HL-60 (cell line): ENCODE measurements at regions not wholly inside any gene's neighbourhood (a gene's known extent, or its start where the extent isn't known, plus 50 kb on each side); places are given as distances from the start of the nearest gene placed in this dataset.

Experiments used
- GABPA ChIP-seq: IDR thresholded peaks from 2 replicates; pipeline ENCODE4 v1.6.1; 2012; ENCODE audit warnings: low read depth
- POLR2AphosphoS5 ChIP-seq: IDR thresholded peaks from 2 replicates; pipeline ENCODE4 v1.6.1; 2012; ENCODE audit warnings: low read depth
- SPI1 ChIP-seq: IDR thresholded peaks from 2 replicates; pipeline ENCODE4 v1.6.1; 2012; ENCODE audit warnings: low read depth, mild to moderate bottlenecking, borderline replicate concordance
- TF ChIP-seq, protein P1 (sequence below): IDR thresholded peaks from one replicate; pipeline ENCODE4 v1.5.1; 2011; ENCODE audit warnings: low read length, control low read depth, inconsistent platforms; ENCODE audit not compliant: insufficient read depth
- TF ChIP-seq, protein P2 (sequence below): IDR thresholded peaks from 2 replicates; pipeline ENCODE4 v1.6.1; 2012; ENCODE audit warnings: low read depth; ENCODE audit not compliant: insufficient replicate concordance

GRCh38 chr2:23256643-23257042 is 128.3 kb upstream of the KLHL29 start:
- TF ChIP-seq SPI1 (no peak), POLR2AphosphoS5 (no peak), GABPA (no peak)
- TF ChIP-seq, protein P1, sequence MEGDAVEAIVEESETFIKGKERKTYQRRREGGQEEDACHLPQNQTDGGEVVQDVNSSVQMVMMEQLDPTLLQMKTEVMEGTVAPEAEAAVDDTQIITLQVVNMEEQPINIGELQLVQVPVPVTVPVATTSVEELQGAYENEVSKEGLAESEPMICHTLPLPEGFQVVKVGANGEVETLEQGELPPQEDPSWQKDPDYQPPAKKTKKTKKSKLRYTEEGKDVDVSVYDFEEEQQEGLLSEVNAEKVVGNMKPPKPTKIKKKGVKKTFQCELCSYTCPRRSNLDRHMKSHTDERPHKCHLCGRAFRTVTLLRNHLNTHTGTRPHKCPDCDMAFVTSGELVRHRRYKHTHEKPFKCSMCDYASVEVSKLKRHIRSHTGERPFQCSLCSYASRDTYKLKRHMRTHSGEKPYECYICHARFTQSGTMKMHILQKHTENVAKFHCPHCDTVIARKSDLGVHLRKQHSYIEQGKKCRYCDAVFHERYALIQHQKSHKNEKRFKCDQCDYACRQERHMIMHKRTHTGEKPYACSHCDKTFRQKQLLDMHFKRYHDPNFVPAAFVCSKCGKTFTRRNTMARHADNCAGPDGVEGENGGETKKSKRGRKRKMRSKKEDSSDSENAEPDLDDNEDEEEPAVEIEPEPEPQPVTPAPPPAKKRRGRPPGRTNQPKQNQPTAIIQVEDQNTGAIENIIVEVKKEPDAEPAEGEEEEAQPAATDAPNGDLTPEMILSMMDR, result no peak
- TF ChIP-seq, protein P2, sequence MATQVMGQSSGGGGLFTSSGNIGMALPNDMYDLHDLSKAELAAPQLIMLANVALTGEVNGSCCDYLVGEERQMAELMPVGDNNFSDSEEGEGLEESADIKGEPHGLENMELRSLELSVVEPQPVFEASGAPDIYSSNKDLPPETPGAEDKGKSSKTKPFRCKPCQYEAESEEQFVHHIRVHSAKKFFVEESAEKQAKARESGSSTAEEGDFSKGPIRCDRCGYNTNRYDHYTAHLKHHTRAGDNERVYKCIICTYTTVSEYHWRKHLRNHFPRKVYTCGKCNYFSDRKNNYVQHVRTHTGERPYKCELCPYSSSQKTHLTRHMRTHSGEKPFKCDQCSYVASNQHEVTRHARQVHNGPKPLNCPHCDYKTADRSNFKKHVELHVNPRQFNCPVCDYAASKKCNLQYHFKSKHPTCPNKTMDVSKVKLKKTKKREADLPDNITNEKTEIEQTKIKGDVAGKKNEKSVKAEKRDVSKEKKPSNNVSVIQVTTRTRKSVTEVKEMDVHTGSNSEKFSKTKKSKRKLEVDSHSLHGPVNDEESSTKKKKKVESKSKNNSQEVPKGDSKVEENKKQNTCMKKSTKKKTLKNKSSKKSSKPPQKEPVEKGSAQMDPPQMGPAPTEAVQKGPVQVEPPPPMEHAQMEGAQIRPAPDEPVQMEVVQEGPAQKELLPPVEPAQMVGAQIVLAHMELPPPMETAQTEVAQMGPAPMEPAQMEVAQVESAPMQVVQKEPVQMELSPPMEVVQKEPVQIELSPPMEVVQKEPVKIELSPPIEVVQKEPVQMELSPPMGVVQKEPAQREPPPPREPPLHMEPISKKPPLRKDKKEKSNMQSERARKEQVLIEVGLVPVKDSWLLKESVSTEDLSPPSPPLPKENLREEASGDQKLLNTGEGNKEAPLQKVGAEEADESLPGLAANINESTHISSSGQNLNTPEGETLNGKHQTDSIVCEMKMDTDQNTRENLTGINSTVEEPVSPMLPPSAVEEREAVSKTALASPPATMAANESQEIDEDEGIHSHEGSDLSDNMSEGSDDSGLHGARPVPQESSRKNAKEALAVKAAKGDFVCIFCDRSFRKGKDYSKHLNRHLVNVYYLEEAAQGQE, result no peak
